Chondrocyte (in vitro differentiated cells): ENCODE measurements at regions not wholly inside any gene's neighbourhood (a gene's known extent, or its start where the extent isn't known, plus 50 kb on each side); places are given as distances from the start of the nearest gene placed in this dataset.
"Not testable (repeated sequence)": the region's sequence is repeated elsewhere in the genome, so short reads cannot be mapped to it uniquely, and the experiment has no call there.

Experiments
- DNase-seq: peaks from one replicate; pipeline ENCODE4 v3.0.0; 2021; ENCODE audit warnings: mixed read lengths, low spot score
- H3K27ac Mint-ChIP-seq: one replicate; pipeline ENCODE4 v1.8.0; 2021; ENCODE audit warnings: mild to moderate bottlenecking, moderate library complexity, mixed read lengths; ENCODE audit not compliant: unreplicated experiment
- H3K27me3 Mint-ChIP-seq: 2 replicates; pipeline ENCODE4 v1.8.0; 2021; ENCODE audit warnings: low read depth, mixed read lengths
- H3K36me3 Mint-ChIP-seq: 2 replicates; pipeline ENCODE4 v1.8.0; 2021; ENCODE audit warnings: low read depth, mixed read lengths
- H3K4me1 Mint-ChIP-seq: 2 replicates; pipeline ENCODE4 v1.8.0; 2021; ENCODE audit warnings: low read depth, mild to moderate bottlenecking, mixed read lengths
- H3K4me3 Mint-ChIP-seq: one replicate; pipeline ENCODE4 v1.8.0; 2021; ENCODE audit warnings: mild to moderate bottlenecking, moderate library complexity, mixed read lengths; ENCODE audit not compliant: unreplicated experiment
- H3K9me3 Mint-ChIP-seq: 2 replicates; pipeline ENCODE4 v1.8.0; 2021; ENCODE audit warnings: low read depth, mixed read lengths
- CTCF ChIP-seq: fragments of 200-600 bp; sonication (generic); IDR thresholded peaks from 2 replicates; pipeline ENCODE4 v1.5.0; 2021; ENCODE audit warnings: antibody characterized with exemption, mild to moderate bottlenecking, moderate library complexity

- Mint-ChIP-seq H3K27ac (no peak overlapping the region), H3K4me1 (no peaks in the 10 kb centered on the region), H3K36me3 (no peaks in the 10 kb centered on the region), H3K4me3 (no peak overlapping the region), H3K9me3 (no peaks in the 10 kb centered on the region), H3K27me3 (peaks cover 3% of the 10 kb centered on the region)
- no peak for DNase-seq
- peak; percentile 73 for TF ChIP-seq CTCF
Observed at GRCh38 chr4:9703391-9703790, 78.0 kb upstream of the DRD5 start.

- H3K4me3 Mint-ChIP-seq, H3K36me3 Mint-ChIP-seq, H3K4me1 Mint-ChIP-seq, H3K9me3 Mint-ChIP-seq, DNase-seq, H3K27me3 Mint-ChIP-seq, H3K27ac Mint-ChIP-seq: not testable (repeated sequence)
Observed at GRCh38 chr4:9704126-9704525, 77.3 kb upstream of the DRD5 start.

GRCh38 chr4:9704551-9705332 lies 76.7 kb upstream of the DRD5 start:
- Mint-ChIP-seq H3K27me3 (peaks cover 3% of the 10 kb centered on the region), H3K4me3 (no peak overlapping the region), H3K9me3 (no peaks in the 10 kb centered on the region), H3K27ac (no peak overlapping the region), H3K36me3 (no peaks in the 10 kb centered on the region), H3K4me1 (no peaks in the 10 kb centered on the region)
- no peak for TF ChIP-seq CTCF
- DNase-seq, result peak; percentile 61

GRCh38 chr4:9707281-9707680 lies 74.2 kb upstream of the DRD5 start:
- not testable (repeated sequence) for H3K36me3 Mint-ChIP-seq, DNase-seq, H3K27me3 Mint-ChIP-seq, H3K27ac Mint-ChIP-seq, H3K9me3 Mint-ChIP-seq, H3K4me3 Mint-ChIP-seq, H3K4me1 Mint-ChIP-seq

- not testable (repeated sequence) for H3K4me1 Mint-ChIP-seq, H3K9me3 Mint-ChIP-seq, H3K36me3 Mint-ChIP-seq, H3K27ac Mint-ChIP-seq, H3K27me3 Mint-ChIP-seq, H3K4me3 Mint-ChIP-seq, DNase-seq
Observed at GRCh38 chr4:9707936-9708335, 73.5 kb upstream of the DRD5 start.

- H3K27ac Mint-ChIP-seq, result no peak overlapping the region
- no peaks in the 10 kb centered on the region for H3K36me3 Mint-ChIP-seq
- no peak overlapping the region for H3K4me3 Mint-ChIP-seq
- no peaks in the 10 kb centered on the region for H3K9me3 Mint-ChIP-seq
- H3K4me1 Mint-ChIP-seq, result no peaks in the 10 kb centered on the region
- no peak for TF ChIP-seq CTCF
- DNase-seq, result no peak
- H3K27me3 Mint-ChIP-seq, result no peaks in the 10 kb centered on the region
Observed at GRCh38 chr4:9709724-9710123, 71.7 kb upstream of the DRD5 start.

GRCh38 chr4:9715271-9715670 lies 66.2 kb upstream of the DRD5 start:
- not testable (repeated sequence) for H3K4me3 Mint-ChIP-seq, H3K27me3 Mint-ChIP-seq, DNase-seq, H3K4me1 Mint-ChIP-seq, H3K36me3 Mint-ChIP-seq, H3K27ac Mint-ChIP-seq, H3K9me3 Mint-ChIP-seq
